Keratinocyte (primary cell): ENCODE measurements at regions not wholly inside any gene's neighbourhood (a gene's known extent, or its start where the extent isn't known, plus 50 kb on each side); places are given as distances from the start of the nearest gene placed in this dataset.

Source experiments
- DNase-seq: peaks from one replicate; pipeline ENCODE4 v3.0.0-alpha.2; 2011; ENCODE audit warnings: low read depth, missing footprints, low spot score
- FAIRE-seq: peaks from 2 replicates; lab custom pipeline; 2011; peaks lifted over from hg19 to GRCh38; lab: Jason Lieb, UNC
- H2AFZ ChIP-seq: 2 replicates; pipeline ENCODE4 v1.6.0; 2012; ENCODE audit warnings: low read length, control low read depth, inconsistent platforms; ENCODE audit not compliant: control insufficient read depth
- H3K27ac ChIP-seq: 2 replicates; pipeline ENCODE4 v1.5.1; 2011; ENCODE audit warnings: low read length; ENCODE audit not compliant: control insufficient read depth, insufficient read depth
- H3K27me3 ChIP-seq: 3 replicates; pipeline ENCODE4 v1.6.0; 2011; ENCODE audit warnings: low read length; ENCODE audit not compliant: control insufficient read depth, insufficient read depth; ENCODE audit errors: extremely low read depth
- H3K36me3 ChIP-seq, 2 experiments: 2 replicates in 1 of 2; 3 replicates in 1 of 2; pipeline ENCODE4 v1.5.1; 2011; ENCODE audit warnings: low read length in 2 of 2, mild to moderate bottlenecking in 1 of 2; ENCODE audit not compliant: control insufficient read depth in 2 of 2, insufficient read depth in 2 of 2; ENCODE audit errors: extremely low read depth in 1 of 2
- H3K4me1 ChIP-seq: 3 replicates; pipeline ENCODE4 v1.5.1; 2011; ENCODE audit warnings: low read length; ENCODE audit not compliant: control insufficient read depth, insufficient read depth; ENCODE audit errors: extremely low read depth
- H3K4me2 ChIP-seq: 3 replicates; pipeline ENCODE4 v1.6.0; 2011; ENCODE audit warnings: low read depth, low read length; ENCODE audit not compliant: control insufficient read depth, insufficient read depth; ENCODE audit errors: extremely low read depth
- H3K4me3 ChIP-seq, 3 experiments: fragments of 200-600 bp in 1 of 3; sonication (generic) in 1 of 3; 2 replicates in 2 of 3; 3 replicates in 1 of 3; pipeline ENCODE4 v1.5.1; 2011 to 2016; ENCODE audit warnings: low read length in 3 of 3, mild to moderate bottlenecking in 3 of 3, control low read depth in 2 of 3, inconsistent platforms in 1 of 3, low read depth in 1 of 3, mixed read lengths in 1 of 3, mixed run types in 1 of 3, moderate library complexity in 1 of 3; ENCODE audit not compliant: control insufficient read depth in 2 of 3, insufficient read depth in 2 of 3; ENCODE audit errors: extremely low read depth in 1 of 3
- H3K79me2 ChIP-seq: 2 replicates; pipeline ENCODE4 v1.6.0; 2012; ENCODE audit warnings: low read length; ENCODE audit not compliant: control insufficient read depth, insufficient read depth
- H3K9ac ChIP-seq: 3 replicates; pipeline ENCODE4 v1.6.0; 2011; ENCODE audit warnings: low read length; ENCODE audit not compliant: control insufficient read depth, insufficient read depth; ENCODE audit errors: extremely low read depth
- H3K9me1 ChIP-seq: 3 replicates; pipeline ENCODE4 v1.6.0; 2011; ENCODE audit warnings: low read length; ENCODE audit not compliant: control insufficient read depth, insufficient read depth; ENCODE audit errors: extremely low read depth
- H3K9me3 ChIP-seq: 2 replicates; pipeline ENCODE4 v1.5.1; 2012; ENCODE audit warnings: low read depth, low read length; ENCODE audit not compliant: control insufficient read depth
- H4K20me1 ChIP-seq: 3 replicates; pipeline ENCODE4 v1.6.0; 2011; ENCODE audit warnings: low read length; ENCODE audit not compliant: control insufficient read depth, insufficient read depth; ENCODE audit errors: extremely low read depth
- CTCF ChIP-seq, 3 experiments: IDR thresholded peaks in 1 of 3; conservative IDR thresholded peaks in 1 of 3; optimal IDR thresholded peaks in 1 of 3; 2 replicates in 2 of 3; 3 replicates in 1 of 3; pipeline versions ENCODE3 to v1.5.1; 2011; ENCODE audit warnings: low read length in 3 of 3, mild to moderate bottlenecking in 3 of 3, moderate library complexity in 2 of 3, control low read depth in 1 of 3, inconsistent platforms in 1 of 3; ENCODE audit not compliant: insufficient read depth in 2 of 3; ENCODE audit errors: extremely low read depth in 1 of 3
- EZH2 ChIP-seq: IDR thresholded peaks from one replicate; pipeline ENCODE4 v1.6.1; 2012; ENCODE audit warnings: inconsistent platforms, mild to moderate bottlenecking, low read length, moderate library complexity
- dilution Hi-C: fragments of 300-500 bp; cut with MboI; formaldehyde crosslinking; loops from one replicate; pipeline ENCODE4 v1.7.0; 2020; ENCODE audit warnings: low sequenced_read_pairs; ENCODE audit not compliant: extremely low pct_ligation_motif_present

- H3K79me2 ChIP-seq = no peaks in the 10 kb centered on the region
- no peaks in the 10 kb centered on the region for H3K36me3 ChIP-seq
- no peak overlapping the region for H3K4me2 ChIP-seq
- no peaks in the 10 kb centered on the region for H3K9me1 ChIP-seq
- H3K9me3 ChIP-seq = no peaks in the 10 kb centered on the region
- no peaks in the 10 kb centered on the region for H4K20me1 ChIP-seq
- no peak overlapping the region for H3K27ac ChIP-seq
- FAIRE-seq (no peak), DNase-seq (no peak)
- dilution Hi-C loops = no loop called here
- peaks cover 5% of the 10 kb centered on the region for H3K4me1 ChIP-seq
- no peak overlapping the region for H2AFZ ChIP-seq
- no peak overlapping the region for H3K4me3 ChIP-seq
- H3K9ac ChIP-seq = no peak overlapping the region
- H3K27me3 ChIP-seq = no peaks in the 10 kb centered on the region
- TF ChIP-seq EZH2 (no peak), CTCF (optimal IDR thresholded peaks at IDR 0.05 in 1 of 3, IDR thresholded peaks at IDR 0.05 in 1 of 3, conservative IDR thresholded peaks at IDR 0.05 in 1 of 3; ENCODE audit: extremely low read depth in 1 of 3, insufficient read depth in 2 of 3, low read length in 3 of 3) (no peak)
These were observed 154.1 kb downstream of the BTG1 start for GRCh38 chr12:91991399-91992187.

- Histone ChIP-seq H2AFZ (no peak overlapping the region), H3K79me2 (no peaks in the 10 kb centered on the region), H3K4me3 (no peak overlapping the region), H3K36me3 (no peaks in the 10 kb centered on the region), H3K27ac (no peak overlapping the region), H3K9me1 (no peaks in the 10 kb centered on the region), H3K4me1 (peaks cover 5% of the 10 kb centered on the region), H3K9me3 (no peaks in the 10 kb centered on the region), H4K20me1 (no peaks in the 10 kb centered on the region), H3K4me2 (no peak overlapping the region), H3K9ac (no peak overlapping the region), H3K27me3 (no peaks in the 10 kb centered on the region)
- TF ChIP-seq EZH2 (no peak), CTCF (optimal IDR thresholded peaks at IDR 0.05 in 1 of 3, IDR thresholded peaks at IDR 0.05 in 1 of 3, conservative IDR thresholded peaks at IDR 0.05 in 1 of 3; ENCODE audit: extremely low read depth in 1 of 3, insufficient read depth in 2 of 3, low read length in 3 of 3) (no peak)
- DNase-seq (no peak), FAIRE-seq (no peak)
- dilution Hi-C loops = no loop called here
These were observed 155.1 kb downstream of the BTG1 start for GRCh38 chr12:91990525-91990924.
